AML-193 (cell line): ENCODE measurements at regions not wholly inside any gene's neighbourhood (a gene's known extent, or its start where the extent isn't known, plus 50 kb on each side); places are given as distances from the start of the nearest gene placed in this dataset.

ENCODE experiments used
- DNase-seq, 2 experiments: peaks; one replicate each; lab custom pipeline; 2025; lab: John Stamatoyannopoulos, UW

DNA sequence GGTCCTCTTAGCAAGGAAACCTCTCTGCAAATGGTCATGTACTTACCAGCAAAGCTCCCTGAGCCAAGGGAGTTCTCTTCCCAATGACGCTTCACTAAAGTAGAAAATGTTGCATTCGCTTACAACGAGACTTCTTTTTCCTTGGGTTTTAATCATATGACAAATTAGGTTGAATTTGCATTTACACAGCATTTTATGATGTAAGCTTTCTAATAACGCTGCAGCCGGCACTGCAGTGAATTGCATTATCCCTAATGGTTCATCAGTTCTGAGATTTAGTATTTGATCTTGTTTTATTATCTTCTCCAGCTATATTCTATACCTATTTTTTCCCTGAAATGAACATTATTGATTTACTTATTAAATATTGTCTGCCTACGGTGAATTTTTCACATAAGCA is 339.3 kb upstream of the PFKP start:
- no peak for DNase-seq

DNA sequence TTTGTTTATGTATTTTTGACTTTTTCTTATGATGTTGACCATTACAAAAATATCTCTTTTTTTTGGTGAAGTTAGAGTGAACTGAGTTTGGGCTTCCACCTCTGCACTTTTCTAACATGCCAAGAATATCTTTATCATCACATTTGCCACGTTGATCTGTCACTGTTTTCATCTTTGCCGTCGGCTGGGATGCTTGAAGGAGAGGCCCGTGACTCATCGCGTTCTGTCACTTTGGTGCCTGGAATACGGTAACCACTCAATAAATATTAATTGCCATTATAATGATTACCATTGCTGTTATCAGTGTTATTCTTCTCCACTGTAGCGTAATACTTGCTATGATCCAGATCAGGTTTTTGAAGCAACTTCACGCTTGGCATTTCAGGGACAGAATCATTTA is 350.8 kb upstream of the PFKP start:
- DNase-seq, result no peak

DNA sequence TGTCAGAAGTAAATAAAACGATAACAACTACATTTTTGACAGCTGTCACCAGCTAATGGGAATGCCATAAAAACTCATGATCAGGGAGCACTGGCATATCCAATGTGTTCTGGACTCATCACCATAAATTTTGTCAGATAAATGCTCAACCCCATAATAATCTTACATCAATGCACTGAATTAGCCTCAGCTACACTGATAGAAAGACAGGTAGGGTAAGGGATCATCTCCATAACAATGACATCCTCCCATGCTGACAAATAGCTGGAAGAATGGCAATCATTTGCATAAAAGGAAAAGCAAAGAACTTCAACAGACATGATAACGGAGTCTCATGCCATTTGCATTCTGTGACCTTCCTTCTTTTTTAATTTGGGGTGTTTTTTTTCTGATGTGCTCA is 352.8 kb upstream of the PFKP start:
- DNase-seq, result no peak

DNA sequence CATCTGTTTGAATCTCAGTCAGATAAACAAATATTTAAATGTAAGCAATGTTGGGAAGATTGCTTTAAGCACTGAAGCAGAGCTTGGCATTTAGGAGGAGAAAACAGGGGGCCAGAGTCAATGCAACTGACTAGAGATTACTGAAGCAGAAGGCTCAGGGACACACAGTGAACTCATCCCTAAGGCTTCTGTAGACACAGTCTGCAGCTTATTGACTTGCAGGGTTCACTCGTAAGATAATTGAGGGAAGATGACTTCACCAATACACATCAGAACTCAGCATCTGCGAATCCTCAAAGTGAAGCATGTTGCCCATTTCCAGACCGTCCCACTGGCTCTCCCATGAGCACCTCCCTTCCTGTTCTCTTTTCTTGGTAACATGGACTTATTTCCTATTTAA is 363.4 kb upstream of the PFKP start:
- DNase-seq, result no peak

DNA sequence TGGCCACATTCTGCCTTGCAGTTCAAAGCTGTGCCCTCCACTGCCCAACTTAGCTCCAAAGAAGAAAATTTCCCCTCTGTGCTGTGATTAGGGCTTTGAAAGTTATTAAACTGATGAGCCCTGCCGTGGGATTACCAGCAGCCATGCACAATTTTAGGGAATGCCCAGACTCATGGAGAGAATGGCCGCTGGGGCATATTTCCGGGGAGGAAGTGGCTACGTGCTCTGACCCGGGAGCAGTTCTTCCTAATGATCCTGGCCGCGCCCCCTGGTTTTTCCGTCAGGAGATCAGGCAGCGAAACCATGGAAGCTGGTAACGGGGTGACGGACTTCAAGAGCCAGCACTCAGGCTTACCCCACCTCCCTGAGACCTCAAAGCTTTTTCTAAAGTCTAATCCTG is 365.5 kb upstream of the PFKP start:
- no peak for DNase-seq

DNA sequence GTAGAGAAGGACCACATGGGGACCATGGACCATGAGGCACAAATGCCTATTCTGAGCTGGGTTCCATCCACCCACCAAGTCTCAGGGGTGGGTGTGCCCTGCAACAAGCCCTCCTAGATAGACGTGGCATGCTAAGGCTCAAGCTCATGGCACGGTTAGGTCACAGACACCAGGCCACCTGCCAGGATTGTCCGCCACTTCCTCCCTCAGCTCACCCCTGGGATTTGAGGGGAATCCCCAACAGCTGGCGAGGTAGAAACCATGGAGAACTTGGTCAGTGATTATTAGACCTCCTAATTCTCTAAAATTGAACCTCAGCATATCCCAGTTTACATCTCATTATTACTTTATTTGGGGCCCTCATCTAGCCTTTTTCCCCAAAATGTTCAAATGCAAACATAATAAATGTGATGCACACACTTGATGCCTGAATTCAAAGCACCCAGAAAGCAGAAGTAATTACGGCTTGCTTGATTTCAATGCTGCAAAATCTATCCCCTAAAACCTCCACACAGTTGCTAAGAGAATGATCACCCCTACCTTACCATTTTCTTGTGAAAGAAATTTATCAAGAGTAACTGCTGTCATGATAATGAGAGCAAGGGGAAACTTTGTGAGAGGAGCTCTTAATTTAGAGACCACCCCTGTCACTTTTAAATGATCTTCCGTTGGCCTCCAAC is 366.6 kb upstream of the PFKP start:
- DNase-seq, result no peak

DNA sequence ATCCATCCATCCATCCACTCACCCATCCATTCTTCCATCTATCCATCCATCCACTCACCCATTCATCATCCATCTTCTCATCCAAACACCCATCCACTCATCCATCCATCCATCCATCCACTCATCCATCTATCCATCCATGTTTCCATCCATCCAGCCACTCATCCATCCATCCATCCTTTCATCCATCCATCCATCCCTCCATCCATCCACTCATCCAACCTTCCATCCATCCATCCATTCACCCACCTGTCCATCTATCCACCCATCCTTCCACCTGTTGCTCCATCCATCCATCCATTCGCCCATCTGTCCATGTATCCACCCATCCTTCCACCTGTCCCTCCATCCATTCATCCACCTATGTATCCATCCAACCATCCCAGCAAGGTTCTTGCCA is 378.4 kb upstream of the PFKP start:
- no peak for DNase-seq

DNA sequence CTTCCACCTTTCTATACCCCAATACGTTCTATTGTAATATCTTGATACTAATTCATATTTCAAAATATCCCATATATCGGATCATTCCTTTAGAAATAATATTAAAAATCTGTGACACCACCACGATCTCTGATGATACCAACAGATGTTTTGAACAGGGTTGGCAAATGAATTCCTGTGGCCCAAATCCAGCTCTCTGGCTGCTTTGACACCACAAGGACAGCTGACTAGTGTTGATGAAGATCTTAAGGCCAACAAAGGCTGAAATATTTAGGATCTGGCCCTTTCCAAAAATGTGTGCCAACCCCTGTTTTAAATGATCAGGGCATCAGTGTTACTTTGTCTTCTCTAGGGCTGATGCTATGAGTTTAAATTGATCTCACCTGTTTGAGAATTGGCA is 380.7 kb upstream of the PFKP start:
- no peak for DNase-seq

DNA sequence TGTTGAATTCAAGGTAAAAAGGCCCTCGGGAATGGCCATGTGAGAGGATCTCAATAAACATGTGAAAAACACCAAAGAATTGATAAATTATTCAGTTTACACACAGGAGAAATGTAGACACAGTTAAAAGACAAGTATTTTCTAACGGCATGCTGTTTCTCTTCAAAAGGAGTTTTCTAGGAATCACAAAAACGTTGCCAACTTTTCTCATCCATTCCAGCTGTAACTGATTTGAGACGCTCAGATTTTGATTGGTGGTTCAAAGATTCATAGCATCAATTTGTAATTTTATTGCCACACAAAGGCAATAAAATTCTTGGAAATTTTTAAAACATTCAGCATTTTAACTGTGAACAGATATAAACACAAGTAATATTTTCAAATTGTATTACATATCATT is 384.9 kb upstream of the PFKP start:
- DNase-seq, result no peak

DNA sequence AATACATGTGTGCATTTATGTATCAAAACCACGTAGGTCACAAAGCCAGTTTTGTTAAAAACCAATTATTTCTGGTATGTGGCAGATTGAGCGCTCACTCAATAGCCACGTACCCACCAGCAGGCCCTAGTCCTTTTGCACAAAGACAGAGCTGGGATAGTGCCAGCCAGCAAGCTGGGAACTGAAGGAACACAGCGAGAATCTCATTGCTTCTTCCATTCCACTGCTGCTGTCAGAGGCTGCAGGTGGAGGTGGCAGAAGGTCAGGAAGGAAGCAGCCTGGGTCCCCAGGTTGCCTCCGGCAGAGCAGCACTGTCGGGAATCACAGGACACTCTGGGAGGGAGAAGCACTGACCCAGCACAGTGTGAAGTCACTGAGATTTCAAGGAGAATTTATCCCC is 385.5 kb upstream of the PFKP start:
- DNase-seq, result no peak

DNA sequence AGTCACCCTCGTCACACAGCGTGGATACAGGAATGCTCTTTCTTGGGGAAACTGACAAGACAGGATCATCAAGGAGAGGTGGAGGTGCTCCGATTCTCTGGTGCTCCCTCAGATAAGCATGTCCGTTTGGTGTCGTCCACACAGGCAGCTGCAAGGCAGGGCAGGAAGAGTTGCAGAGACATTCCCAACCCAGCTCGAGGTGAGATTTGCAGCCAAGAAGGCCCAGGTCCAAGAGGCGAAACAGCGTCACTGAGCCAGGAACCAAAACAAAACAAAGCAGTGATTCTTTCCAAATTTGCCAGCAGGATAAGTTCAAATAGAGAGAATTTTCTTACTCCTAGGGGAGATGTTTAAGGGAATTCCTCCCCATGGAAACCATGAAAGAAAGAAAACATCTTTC is 386.5 kb upstream of the PFKP start:
- no peak for DNase-seq

DNA sequence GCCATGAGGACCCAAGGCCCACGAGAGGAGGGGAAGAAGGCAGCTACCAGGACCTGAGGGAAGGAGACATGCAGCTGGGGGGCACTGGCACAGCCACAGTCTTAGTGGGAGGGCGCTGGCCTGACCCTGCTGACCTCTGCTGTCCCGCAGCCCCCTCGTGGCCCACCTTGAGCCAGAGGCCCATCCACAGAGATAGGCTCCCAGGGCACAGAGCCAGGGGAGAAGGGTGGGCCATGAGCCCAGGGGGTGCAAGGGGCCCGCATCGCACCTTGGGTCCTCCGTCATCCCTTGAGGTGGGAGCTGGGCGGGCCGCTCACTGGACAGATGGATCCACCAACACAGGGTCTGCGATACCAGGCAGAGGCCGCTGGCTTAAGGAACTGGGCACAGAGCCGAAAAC is 387.7 kb upstream of the PFKP start:
- DNase-seq, result no peak

DNA sequence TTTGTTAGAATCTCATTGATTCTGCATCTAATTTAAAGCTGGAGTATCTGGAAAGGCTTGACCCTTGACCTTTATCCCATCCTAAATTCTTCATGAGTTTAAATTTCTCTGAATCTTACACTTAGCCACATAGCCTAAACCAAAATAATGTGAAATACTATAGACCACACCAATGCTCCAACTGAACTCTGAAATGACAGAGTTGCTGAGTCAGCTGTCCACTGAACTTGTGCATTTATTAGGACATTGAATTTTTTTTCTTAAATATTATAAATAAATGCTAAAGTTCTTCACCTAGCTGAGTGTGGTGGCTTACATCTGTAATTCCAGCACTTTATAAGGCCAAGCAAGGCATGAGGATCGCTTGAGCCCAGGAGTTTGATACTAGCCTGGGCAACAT is 390.9 kb upstream of the PFKP start:
- no peak for DNase-seq

DNA sequence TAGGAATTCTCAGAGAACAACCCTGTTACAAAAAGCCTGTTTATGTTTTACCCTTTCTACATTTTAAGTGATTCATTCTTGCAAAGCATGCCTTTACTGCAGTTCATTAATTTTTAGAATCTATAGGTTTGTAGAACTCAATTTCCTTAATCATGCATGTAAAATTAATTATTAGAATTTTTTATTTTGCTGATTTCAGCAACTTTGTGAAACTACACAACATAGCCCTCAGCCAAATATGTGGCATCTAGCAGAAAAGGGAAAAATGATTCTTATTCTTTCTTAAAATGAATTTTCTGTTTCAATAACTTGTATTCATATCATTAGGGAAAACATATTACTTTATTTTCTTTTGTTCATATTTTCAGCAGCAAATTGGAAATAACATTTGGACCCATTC is 392.9 kb upstream of the PFKP start:
- DNase-seq, result no peak

DNA sequence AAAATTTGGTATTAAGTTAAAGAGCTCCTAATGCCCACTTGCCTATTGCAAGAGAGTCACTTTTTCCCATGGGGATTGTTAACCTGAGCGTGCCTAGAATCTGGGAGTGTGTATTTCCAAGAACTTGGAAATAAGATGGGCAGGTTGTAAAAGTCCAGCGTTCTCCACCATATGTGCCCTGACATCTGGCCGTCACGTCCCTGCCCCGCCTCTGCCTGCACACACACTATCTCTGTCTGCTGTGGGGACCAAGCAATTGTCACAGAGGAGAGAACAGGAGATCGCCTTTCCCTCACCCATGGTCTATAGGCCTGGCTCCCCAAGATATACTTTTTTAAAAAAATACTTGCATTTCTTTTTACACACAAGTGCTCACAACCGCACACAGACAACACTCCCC is 396.5 kb upstream of the PFKP start:
- DNase-seq, result no peak

DNA sequence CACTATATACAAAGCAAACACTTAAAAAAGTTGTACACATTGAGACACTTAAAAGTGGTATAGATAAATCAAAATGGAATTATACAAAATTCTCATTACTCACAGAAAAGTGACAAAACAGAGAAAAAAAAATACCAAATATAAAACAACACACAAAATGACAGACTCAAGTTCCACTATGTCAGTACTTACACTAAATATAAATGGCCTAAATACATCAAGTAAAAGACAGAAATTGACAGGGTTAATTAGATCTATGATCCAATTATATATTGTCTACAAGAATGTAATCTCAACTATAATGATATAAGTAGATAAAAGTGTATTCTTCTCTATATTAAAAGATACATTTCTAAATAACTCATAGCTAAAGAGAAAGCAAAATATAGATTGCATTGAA is 401.6 kb upstream of the PFKP start:
- no peak for DNase-seq

DNA sequence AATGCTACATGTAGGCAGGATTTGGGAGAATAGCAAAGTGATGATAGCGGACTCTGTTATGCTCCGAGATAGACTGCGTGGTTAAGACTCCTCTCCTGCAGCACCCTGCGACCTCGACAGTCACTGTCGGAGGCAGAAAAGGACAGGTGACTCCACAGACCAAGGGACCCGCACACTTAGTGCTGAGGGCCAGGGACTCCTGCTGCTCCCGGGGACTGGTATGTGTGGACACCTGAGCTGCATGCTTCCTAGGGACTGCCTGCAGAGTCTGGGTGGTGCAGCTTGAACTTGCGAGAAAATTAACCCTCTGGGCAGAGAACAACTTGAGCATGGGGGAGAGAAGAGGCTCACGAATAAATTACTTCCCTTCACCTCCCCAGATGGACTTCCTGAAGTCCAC is 407.1 kb upstream of the PFKP start:
- no peak for DNase-seq

DNA sequence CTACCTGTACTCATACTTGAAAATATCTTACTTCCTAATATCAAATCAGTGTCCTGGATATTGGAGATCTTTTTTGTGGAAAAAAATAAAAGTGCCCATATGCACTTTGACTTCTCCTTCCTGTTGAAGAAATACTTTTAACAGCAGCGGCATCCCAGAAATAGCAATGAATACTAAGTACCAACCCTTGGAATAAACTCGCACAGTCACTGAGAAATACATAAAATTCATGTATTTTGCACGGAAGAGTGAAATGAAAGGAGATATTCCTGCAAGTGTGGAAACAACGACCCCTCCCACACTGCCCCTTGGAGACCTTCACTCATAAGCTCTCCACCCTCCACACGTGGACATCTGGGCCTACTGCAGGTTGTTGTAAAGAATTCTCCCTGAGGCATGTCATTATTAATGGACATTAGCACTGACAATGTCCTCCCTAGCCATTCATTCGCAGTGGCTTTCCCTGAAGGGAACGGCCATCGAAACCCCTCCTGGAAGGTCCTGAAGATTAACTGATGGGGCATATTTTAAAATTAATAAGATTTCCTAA is 407.6 kb upstream of the PFKP start:
- DNase-seq, result no peak

DNA sequence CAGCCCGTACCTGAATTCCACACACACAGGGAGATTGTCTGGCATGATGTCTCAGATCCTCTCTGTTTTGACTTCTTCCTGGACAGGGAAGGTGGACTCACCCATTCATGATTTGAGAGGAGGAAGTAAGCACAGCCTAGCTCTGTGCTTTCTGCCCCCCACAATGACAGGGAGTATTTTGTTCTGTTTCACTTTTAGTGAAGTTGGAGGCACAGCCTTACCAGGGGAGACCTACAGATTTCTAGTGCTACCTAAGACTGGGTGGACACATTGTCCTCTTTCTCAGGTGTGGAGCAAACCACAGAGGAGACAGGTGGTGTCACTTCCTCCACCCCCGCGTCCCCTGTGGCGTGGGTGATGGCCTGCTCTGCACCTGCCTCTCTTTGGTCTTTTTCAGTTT is 408.6 kb upstream of the PFKP start:
- no peak for DNase-seq

DNA sequence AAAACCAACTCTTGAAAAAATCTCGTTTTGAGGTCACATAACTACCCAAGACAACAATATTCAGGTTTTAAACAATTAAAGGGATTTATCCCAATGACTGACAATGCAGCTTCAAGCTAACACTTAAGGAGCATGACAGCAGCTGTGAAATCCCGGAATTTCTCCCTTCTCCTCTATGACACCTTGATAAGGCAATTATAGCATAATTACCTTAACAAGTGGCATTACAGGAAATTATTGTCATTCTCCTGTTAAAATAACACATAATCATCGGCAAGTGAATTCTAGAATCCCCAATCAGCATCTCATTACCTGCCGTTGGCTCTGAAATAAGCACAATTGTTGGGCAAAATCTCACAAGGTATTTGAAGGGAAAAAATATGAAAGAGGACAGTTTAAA is 417.0 kb upstream of the PFKP start:
- DNase-seq, result no peak

DNA sequence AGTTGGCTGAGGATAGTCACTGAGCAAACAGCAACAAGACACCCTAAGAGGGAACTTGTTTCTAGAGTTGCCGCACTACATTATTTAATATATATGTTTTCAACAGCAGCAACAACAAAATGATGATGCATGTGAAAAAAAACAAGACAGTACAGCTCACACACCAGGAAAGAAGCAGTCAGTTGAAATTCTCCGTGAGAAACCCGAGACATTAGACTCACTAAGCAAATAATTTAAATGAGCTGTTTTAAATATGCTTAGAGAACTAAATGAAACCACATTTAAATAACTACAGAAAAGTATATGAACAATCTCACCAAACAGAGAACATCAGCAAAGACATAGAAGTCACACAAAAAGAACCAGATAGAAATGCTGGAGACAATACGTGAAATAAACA is 426.3 kb upstream of the PFKP start:
- no peak for DNase-seq

DNA sequence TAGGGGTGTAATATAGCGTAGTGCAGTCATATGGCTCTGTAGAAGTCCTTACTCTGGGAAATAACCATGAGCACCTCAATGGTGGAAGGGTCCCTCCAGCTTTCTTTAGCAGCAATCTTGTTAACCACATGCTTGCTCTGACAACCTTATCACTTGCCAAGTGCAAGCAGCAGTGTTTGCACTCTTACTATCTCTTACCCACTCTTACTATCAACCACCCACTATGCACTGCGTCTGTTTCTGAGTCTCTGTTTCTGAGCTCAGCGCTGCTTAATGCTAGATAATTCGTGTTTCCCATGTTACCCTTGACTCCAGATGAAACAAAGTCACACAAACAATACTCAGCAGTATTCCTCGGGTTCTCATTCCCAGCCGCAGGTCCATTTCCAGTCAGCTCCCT is 433.7 kb upstream of the PFKP start:
- DNase-seq, result no peak

DNA sequence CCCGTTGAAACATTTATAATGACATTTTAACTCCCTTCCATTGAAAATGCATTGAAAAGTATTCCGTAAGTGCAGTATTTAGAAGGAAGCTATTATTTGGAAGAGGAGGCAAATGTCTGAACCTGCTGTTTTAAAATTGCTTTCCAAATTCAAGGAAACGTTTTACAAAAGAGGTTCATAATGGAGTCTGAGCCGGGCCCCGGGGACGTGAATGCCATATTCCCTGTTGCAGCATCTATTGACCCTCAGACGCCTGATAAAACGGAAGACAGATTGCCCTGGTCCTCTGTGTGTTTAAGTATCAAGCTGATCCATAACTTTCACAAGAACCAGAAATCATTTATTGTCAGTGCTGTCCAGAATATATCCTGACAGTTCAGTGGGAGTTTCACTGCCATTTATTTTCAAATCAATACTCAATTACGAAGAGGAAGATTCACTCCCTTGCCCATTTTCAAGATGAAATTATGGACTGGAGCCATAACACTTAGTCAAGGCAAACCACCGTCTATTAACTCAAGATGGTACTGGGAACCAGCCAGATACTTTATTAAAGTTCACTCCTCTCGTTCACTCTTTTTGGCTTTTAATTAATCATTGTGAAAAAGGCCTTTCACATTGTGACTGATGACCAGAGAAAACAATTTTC is 435.7 kb upstream of the PFKP start:
- DNase-seq, result no peak

DNA sequence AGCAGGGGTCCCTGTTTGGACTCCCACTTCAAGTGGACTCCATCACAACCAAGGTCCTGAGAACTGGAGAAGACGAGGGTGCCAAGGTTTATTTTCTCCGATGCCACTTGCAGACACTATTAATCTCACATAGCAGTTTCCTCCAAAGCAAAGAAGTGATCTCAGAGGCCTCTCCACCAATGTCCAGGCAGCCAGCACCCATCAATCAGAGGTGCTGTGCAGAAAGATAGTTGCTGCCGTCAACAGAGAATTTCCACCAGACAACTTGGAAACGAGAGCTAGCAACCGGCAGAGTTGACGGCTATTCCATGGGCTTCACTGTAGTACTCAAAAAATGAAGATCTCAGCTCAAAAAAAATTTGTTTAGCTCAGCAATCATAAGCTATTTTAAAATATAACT is 438.6 kb upstream of the PFKP start:
- no peak for DNase-seq
